ENCODE measurements at regions not wholly inside any gene's neighbourhood (a gene's known extent, or its start where the extent isn't known, plus 50 kb on each side); places are given as distances from the start of the nearest gene placed in this dataset.

DNA sequence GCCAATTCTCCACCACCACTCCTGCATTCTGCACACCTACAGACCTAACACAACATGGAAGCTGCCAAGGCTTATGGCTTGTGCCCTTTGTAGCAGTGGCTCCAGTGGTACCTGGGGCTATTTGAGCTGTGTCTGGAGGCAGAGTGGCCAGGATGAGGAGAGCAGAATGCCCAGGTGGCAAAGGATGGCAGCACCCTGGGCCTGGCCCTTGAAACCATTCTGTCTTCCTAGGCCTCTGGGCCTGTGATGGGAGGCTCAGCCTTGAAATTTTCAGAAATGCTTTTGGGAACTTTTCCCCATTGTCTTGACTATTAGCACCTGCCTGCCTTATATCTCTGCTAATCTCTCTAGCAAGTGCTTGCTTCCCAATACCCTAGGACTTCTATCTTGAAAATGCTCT lies 241.7 kb downstream of the TMEM167A start (continued):
- TF ChIP-seq SKIL (IDR thresholded peaks at IDR 0.05; ENCODE audit: low read depth, poor library complexity, severe bottlenecking), result no peak

DNA sequence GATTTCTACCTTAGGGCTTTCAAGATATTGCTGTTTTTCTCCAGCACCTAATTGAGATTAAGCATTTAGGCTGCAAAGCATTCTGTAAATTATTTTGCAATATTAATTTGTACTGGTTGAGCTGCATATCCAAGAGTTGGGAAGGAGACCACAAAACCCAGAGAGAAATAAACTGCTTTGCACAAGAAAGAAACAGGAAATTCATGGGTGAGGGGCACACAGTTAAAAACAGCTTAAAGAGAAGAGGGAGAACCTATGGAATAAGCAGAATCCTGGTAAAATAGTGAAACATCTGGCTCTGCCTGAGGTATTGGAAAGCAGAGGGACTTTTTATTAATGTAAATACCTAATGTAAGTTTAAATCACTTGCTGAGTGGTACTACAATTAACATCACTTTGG lies 243.0 kb downstream of the TMEM167A start:
- TF ChIP-seq HCFC1 (IDR thresholded peaks at IDR 0.05; ENCODE audit: low read length), result no peak
- TF ChIP-seq NRF1 (conservative IDR thresholded peaks at IDR 0.05; ENCODE audit: low read depth, low read length), result no peak
- no peak for TF ChIP-seq BCL3 (IDR thresholded peaks at IDR 0.05; ENCODE audit: borderline replicate concordance, insufficient read depth, low read depth, low read length, poor library complexity, severe bottlenecking)
- TF ChIP-seq IRF4 (IDR thresholded peaks at IDR 0.05; ENCODE audit: low read depth, low read length), result no peak
- TF ChIP-seq CUX1 (IDR thresholded peaks at IDR 0.05; ENCODE audit: insufficient replicate concordance, low read depth, low read length), result no peak
- no peak for TF ChIP-seq FOS (IDR thresholded peaks at IDR 0.05; ENCODE audit: borderline replicate concordance, extremely low read depth, insufficient read length)
- TF ChIP-seq, protein P1, sequence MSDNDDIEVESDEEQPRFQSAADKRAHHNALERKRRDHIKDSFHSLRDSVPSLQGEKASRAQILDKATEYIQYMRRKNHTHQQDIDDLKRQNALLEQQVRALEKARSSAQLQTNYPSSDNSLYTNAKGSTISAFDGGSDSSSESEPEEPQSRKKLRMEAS (IDR thresholded peaks at IDR 0.05; ENCODE audit: low read depth, low read length), result no peak
- TF ChIP-seq BACH1 (IDR thresholded peaks at IDR 0.05; ENCODE audit: borderline replicate concordance), result no peak
- RAD21 ChIA-PET (ENCODE audit: unreplicated experiment), result no interaction called here
- SMC1A ChIA-PET (ENCODE audit: uncharacterized antibody, unreplicated experiment), result interaction anchor here (1.1 kb wide), 1 partner anchor 9 kb away, joined by 4 read pairs; no protein-coding TSS in a partner anchor
- no TSS peak for BruUV-seq (replicated peaks)
- no peaks in the 10 kb centered on the region for H3K27me3 ChIP-seq (replicated peaks in 1 of 2; ENCODE audit: control insufficient read depth in 2 of 2, insufficient read depth in 2 of 2, low read length in 1 of 2)
- no peaks in the 10 kb centered on the region for H3K36me3 ChIP-seq (ENCODE audit: control insufficient read depth in 2 of 2, insufficient read depth in 2 of 2, low read length in 1 of 2)
- no peak overlapping the region for H3K9ac ChIP-seq (ENCODE audit: control insufficient read depth, insufficient read depth, low read length)
- H3K79me2 ChIP-seq (ENCODE audit: control insufficient read depth, insufficient read depth, low read length), result no peaks in the 10 kb centered on the region
- no peaks in the 10 kb centered on the region for H4K20me1 ChIP-seq (ENCODE audit: control insufficient read depth, insufficient read depth)
- no peak for ATAC-seq
- no peak overlapping the region for H2AFZ ChIP-seq (ENCODE audit: control insufficient read depth, low read depth, low read length)
- CTCF ChIA-PET, result no interaction called here
- no peak overlapping the region for H3K4me2 ChIP-seq (ENCODE audit: control insufficient read depth, insufficient read depth)
- intact Hi-C loops (cut with micrococcal nuclease; ENCODE audit: unreplicated experiment) (no loop called here), in situ Hi-C loops (cut with MboI) (no loop called here)
- H3K4me3 ChIP-seq, result no peak overlapping the region
- no peaks in the 10 kb centered on the region; the same call in 2 of the 3 replicates for H3K9me3 ChIP-seq (replicated peaks; ENCODE audit: control insufficient read depth, insufficient read depth, low read length)
- no peak overlapping the region for H3K27ac ChIP-seq (ENCODE audit: control insufficient read depth, insufficient read depth)
- H3K4me1 ChIP-seq (ENCODE audit: control insufficient read depth, insufficient read depth, low read length), result no peaks in the 10 kb centered on the region
- DNase-seq (ENCODE audit: low read depth, low spot score), result no peak
- POLR2A ChIA-PET, result no interaction called here
- FAIRE-seq, result no peak

Data from GM12878 (cell line).